Thyroid gland (tissue), 4 donors: ENCODE measurements at regions not wholly inside any gene's neighbourhood (a gene's known extent, or its start where the extent isn't known, plus 50 kb on each side); places are given as distances from the start of the nearest gene placed in this dataset.

Source experiments
- CTCF ChIP-seq, 6 experiments: fragments of 200-600 bp in 3 of 6; fragments of 450-650 bp in 3 of 6; sonication (generic) in 3 of 6; IDR thresholded peaks; one replicate each; pipeline ENCODE4 v1.5.1; 2016 to 2019; ENCODE audit warnings: antibody characterized with exemption in 6 of 6, mild to moderate bottlenecking in 2 of 6, inconsistent platforms in 1 of 6, moderate library complexity in 1 of 6
- POLR2A ChIP-seq, 2 donors: fragments of 450-650 bp; IDR thresholded peaks; one replicate each; pipeline ENCODE4 v1.6.1; 2017; ENCODE audit warnings: antibody characterized with exemption in 2 of 2, mild to moderate bottlenecking in 2 of 2, moderate library complexity in 1 of 2

- TF ChIP-seq POLR2A (IDR thresholded peaks at IDR 0.05): no peak
- TF ChIP-seq CTCF (IDR thresholded peaks at IDR 0.05): peak in 2 of 6 experiments; percentile 26 to 28
Observed at GRCh38 chr17:49899191-49899485, 51.3 kb upstream of the TAC4 start.
